IPS-18a (cell line): ENCODE measurements at regions not wholly inside any gene's neighbourhood (a gene's known extent, or its start where the extent isn't known, plus 50 kb on each side); places are given as distances from the start of the nearest gene placed in this dataset.

Experiments used
- H3K27ac ChIP-seq: one replicate; pipeline ENCODE4 v1.5.1; 2013; ENCODE audit warnings: low read length
- H3K27me3 ChIP-seq: one replicate; pipeline ENCODE4 v1.6.1; 2013; ENCODE audit warnings: mild to moderate bottlenecking, low read length; ENCODE audit not compliant: control insufficient read depth, insufficient read depth
- H3K36me3 ChIP-seq: one replicate; pipeline ENCODE4 v1.6.1; 2013; ENCODE audit warnings: low read depth, low read length; ENCODE audit not compliant: control insufficient read depth
- H3K4me1 ChIP-seq: one replicate; pipeline ENCODE4 v1.6.1; 2013; ENCODE audit warnings: low read depth, low read length; ENCODE audit not compliant: control insufficient read depth
- H3K4me3 ChIP-seq: one replicate; pipeline ENCODE4 v1.5.1; 2013; ENCODE audit warnings: low read length
- H3K9ac ChIP-seq: one replicate; pipeline ENCODE4 v1.6.1; 2013; ENCODE audit warnings: mild to moderate bottlenecking, low read length, moderate library complexity
- H3K9me3 ChIP-seq: one replicate; pipeline ENCODE4 v1.6.1; 2013; ENCODE audit warnings: low read depth, low read length; ENCODE audit not compliant: control insufficient read depth

DNA sequence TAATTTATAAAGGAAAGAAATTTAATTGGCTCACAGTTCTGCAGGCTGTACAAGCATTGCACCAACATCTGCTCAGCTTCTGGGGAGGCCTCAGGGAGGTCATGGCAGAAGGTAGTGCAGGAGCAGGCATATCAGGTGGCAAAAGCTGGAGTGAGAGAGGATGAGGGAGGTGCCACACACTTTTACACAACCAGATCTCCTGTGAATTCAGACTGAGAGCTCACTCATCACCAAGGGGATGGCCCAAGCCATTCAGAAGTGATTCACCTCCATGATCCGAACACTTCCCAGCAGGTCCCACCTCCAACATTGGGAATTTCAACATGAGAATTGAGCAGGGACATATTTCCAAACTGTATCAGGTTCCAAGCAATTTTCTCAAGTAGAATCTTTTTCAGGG lies 84.7 kb upstream of the BRINP1 start:
- no peak overlapping the region for H3K9ac ChIP-seq
- H3K4me1 ChIP-seq, result no peaks in the 10 kb centered on the region
- no peaks in the 10 kb centered on the region for H3K36me3 ChIP-seq
- no peaks in the 10 kb centered on the region for H3K27me3 ChIP-seq
- no peak overlapping the region for H3K27ac ChIP-seq
- no peaks in the 10 kb centered on the region for H3K9me3 ChIP-seq
- no peak overlapping the region for H3K4me3 ChIP-seq

DNA sequence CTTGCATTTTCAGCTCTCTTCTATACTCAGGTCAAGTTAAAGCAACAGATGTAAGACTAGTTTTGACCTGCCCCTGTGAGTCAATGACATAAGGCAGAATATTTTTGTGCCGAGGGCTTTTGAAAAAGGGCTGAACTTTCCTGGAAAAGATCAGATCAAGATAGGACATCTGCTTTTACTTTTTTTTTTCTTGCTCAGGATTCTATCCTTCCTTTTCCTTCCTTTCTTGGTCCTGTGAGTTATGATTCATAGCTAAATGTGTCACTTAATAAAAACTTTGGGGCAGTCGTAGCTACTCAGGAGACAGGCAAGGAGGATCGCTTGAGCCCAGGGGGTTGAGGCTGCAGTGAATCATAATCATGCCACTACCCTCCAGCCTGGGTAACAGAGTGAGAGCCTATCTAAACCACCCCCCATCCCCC lies 84.3 kb upstream of the BRINP1 start:
- Histone ChIP-seq H3K9me3 (no peaks in the 10 kb centered on the region), H3K4me1 (no peaks in the 10 kb centered on the region), H3K9ac (no peak overlapping the region), H3K36me3 (no peaks in the 10 kb centered on the region), H3K27me3 (no peaks in the 10 kb centered on the region), H3K27ac (no peak overlapping the region), H3K4me3 (no peak overlapping the region)

DNA sequence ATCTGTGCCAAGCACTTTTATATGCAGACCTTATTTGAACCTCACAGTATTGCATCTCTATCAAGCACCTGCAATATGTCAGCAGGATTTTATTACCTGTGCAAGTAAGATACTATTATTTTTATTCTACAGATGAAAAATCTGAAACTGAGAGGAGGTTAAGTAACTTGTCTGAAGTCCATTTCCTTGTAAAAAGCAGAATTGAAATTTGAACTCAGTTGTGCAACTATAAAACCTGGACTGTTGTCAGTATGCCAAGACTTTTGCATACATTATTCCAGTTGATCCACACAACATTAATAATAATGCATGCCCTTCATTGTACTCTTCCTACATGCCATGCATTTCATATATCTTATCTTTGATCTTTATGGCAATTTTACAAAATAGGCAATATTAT lies 82.2 kb upstream of the BRINP1 start:
- no peak overlapping the region for H3K4me3 ChIP-seq
- no peaks in the 10 kb centered on the region for H3K36me3 ChIP-seq
- no peaks in the 10 kb centered on the region for H3K9me3 ChIP-seq
- no peaks in the 10 kb centered on the region for H3K4me1 ChIP-seq
- no peak overlapping the region for H3K9ac ChIP-seq
- no peak overlapping the region for H3K27ac ChIP-seq
- no peaks in the 10 kb centered on the region for H3K27me3 ChIP-seq

DNA sequence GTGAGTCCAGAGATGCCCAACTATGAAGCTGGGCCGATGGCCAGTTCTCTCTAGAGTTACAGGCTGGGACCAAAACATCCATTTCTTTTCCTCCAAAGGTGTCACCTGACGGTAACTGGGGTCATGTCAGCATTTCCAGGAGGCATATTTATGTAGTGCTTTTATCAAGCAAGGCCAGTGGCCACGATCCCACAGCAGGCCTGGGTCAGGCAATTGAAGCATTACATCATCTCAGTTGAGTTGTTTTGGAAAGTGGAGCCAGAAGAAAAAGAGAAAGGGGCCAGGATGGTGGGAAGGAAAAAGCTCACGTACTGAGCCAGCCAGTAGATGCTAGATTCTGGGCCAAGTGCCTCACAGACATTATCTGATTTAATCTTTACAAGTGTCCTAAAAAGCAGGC lies 73.9 kb upstream of the BRINP1 start:
- no peaks in the 10 kb centered on the region for H3K27me3 ChIP-seq
- no peak overlapping the region for H3K27ac ChIP-seq
- H3K9ac ChIP-seq, result no peak overlapping the region
- no peak overlapping the region for H3K4me3 ChIP-seq
- H3K36me3 ChIP-seq, result no peaks in the 10 kb centered on the region
- H3K4me1 ChIP-seq, result peaks cover 28% of the 10 kb centered on the region
- no peaks in the 10 kb centered on the region for H3K9me3 ChIP-seq

DNA sequence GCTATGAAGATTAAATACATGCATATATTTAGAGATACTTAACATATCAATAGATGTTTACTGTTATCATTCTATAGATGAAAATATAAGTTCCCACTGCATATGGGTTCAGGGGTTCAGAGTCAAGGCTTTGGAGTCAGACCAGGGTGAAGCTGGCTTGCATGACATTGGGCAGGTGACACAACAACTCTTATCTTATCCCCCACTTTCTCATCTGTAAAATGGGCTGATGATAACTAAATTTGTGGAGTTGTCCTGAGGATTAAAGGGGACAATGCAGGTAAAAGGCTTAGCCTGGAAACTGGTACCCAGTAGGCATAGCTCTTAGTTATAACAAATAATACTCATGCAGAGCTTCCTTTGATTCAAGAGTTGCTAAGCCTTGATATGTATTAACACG lies 72.6 kb upstream of the BRINP1 start:
- H3K9ac ChIP-seq, result no peak overlapping the region
- H3K4me3 ChIP-seq, result no peak overlapping the region
- peaks cover 28% of the 10 kb centered on the region for H3K4me1 ChIP-seq
- H3K36me3 ChIP-seq, result no peaks in the 10 kb centered on the region
- H3K27me3 ChIP-seq, result no peaks in the 10 kb centered on the region
- no peaks in the 10 kb centered on the region for H3K9me3 ChIP-seq
- H3K27ac ChIP-seq, result no peak overlapping the region

DNA sequence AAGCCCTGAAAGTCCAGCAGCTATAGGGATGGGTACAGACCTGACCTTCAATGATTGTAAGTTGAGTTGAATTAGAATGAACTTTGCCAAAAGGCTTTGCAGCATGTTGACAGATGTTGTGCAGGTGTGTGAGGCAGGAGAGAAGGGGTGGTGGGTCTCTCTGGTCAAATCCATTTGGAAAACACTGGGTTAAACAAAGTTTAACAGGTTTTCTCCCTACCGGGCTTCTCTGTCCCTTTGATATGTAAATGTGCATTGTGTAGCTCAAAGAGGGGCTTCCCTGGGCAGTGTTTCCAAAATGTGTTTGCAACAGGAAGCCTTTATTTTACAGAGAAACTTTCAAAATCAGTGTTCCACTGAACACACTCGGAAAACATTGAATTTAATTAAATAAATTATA lies 72.1 kb upstream of the BRINP1 start:
- H3K9me3 ChIP-seq, result no peaks in the 10 kb centered on the region
- no peaks in the 10 kb centered on the region for H3K27me3 ChIP-seq
- no peaks in the 10 kb centered on the region for H3K36me3 ChIP-seq
- H3K9ac ChIP-seq, result no peak overlapping the region
- peaks cover 28% of the 10 kb centered on the region for H3K4me1 ChIP-seq
- H3K27ac ChIP-seq, result no peak overlapping the region
- H3K4me3 ChIP-seq, result peak overlapping the region; percentile 9

DNA sequence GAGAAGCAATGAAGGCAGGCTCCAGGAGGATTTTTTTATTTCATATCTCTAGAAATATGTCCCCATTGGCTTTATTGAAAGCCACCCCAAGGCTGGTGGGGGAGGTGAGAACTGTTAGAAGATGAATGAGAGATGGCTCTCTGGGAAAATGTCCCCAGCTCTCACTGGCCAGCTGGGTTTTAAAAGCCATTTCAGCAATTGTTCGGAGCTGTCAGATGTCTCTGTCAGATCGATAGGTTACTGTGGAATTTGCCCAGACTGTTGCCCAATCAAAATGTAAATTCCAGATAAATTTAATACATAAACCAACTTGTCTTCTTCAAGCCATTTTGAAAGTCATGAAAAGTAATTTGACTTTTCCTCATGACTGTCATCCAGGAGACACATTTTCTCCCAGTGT lies 67.0 kb upstream of the BRINP1 start:
- H3K4me1 ChIP-seq, result peaks cover 14% of the 10 kb centered on the region
- H3K27ac ChIP-seq, result no peak overlapping the region
- H3K4me3 ChIP-seq, result no peak overlapping the region
- H3K27me3 ChIP-seq, result no peaks in the 10 kb centered on the region
- no peak overlapping the region for H3K9ac ChIP-seq
- H3K9me3 ChIP-seq, result no peaks in the 10 kb centered on the region
- H3K36me3 ChIP-seq, result no peaks in the 10 kb centered on the region

DNA sequence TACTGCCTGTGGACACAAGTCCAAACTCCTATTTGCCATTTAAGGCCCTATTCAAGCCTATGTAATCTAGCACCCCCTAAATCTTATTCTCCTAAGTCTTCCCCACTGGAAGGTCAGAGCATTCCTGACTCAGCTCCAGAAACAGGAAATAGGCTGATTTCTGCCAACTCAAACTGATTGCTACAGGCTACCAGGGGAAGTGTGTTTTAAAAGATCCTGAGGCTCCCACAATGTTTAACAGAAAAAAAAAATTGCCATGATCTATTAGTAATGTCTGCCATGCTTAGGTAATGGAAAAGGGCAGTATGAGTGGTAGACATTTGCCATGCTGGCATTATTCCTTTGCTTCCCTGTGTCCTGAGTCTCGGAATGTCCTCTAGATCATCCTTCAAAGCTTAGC lies 65.8 kb upstream of the BRINP1 start:
- Histone ChIP-seq H3K4me1 (peaks cover 2% of the 10 kb centered on the region), H3K27me3 (no peaks in the 10 kb centered on the region), H3K4me3 (no peak overlapping the region), H3K36me3 (no peaks in the 10 kb centered on the region), H3K9ac (no peak overlapping the region), H3K27ac (no peak overlapping the region), H3K9me3 (no peaks in the 10 kb centered on the region)

DNA sequence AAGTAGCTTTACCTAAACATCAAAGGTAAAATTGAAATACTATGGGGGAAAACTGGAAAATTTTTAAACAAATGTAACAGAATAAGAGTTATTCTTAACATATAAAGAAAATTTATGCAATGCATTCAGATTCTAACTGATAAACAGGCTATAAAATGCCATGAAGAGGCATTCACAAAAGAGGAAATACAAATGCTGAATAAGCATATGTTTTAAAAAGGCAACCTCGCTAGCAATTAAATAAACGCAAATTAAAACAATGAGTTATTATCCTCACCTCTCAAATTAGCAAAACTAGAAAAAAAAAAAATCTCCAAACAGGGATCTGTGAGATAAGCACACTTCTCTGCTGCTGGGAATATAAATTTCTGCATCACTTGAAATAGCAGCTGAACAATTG lies 63.2 kb upstream of the BRINP1 start:
- H3K4me3 ChIP-seq, result no peak overlapping the region
- no peaks in the 10 kb centered on the region for H3K4me1 ChIP-seq
- H3K36me3 ChIP-seq, result no peaks in the 10 kb centered on the region
- no peak overlapping the region for H3K27ac ChIP-seq
- no peaks in the 10 kb centered on the region for H3K9me3 ChIP-seq
- no peaks in the 10 kb centered on the region for H3K27me3 ChIP-seq
- H3K9ac ChIP-seq, result no peak overlapping the region

DNA sequence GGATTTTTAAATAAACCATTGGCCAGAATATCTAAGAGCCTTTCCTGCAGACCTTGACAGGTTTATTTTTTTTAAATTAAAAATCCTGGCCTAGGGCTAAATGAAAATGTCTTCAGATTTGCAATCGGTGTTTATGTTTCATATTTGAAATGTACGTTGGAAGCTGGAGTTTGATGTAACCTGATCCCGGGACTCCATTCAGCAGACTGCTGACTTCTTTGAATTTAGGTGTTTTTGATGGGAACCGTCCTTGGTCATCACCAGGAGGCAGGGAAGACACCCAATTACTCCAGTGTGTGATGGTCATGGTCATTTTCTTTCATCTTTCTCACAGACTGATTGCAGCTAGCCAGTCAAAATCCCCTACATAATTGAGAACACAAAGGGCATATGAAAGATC lies 60.1 kb upstream of the BRINP1 start:
- H3K4me3 ChIP-seq, result no peak overlapping the region
- no peak overlapping the region for H3K9ac ChIP-seq
- H3K36me3 ChIP-seq, result no peaks in the 10 kb centered on the region
- no peaks in the 10 kb centered on the region for H3K9me3 ChIP-seq
- no peaks in the 10 kb centered on the region for H3K4me1 ChIP-seq
- H3K27ac ChIP-seq, result no peak overlapping the region
- no peaks in the 10 kb centered on the region for H3K27me3 ChIP-seq

DNA sequence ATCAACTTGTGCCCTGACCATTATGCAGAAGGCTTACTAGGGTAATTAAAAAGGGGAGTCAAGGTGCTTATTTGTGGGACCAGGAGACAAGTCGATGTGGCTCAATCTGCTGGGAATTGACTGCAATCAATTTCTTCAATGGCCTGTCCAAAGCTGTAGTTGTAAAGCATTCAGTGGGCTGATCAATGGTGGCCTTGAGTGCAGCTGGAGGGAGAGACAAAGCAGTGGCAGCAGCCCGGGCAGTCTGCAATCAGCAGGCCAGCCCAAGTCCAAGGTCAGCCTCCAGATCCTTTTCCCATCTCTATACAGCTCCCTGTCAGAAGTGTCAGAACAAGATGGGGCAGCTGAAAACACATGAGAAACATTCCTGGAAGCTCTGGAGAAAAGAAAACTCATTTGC lies 51.0 kb upstream of the BRINP1 start:
- H3K27me3 ChIP-seq, result no peaks in the 10 kb centered on the region
- H3K4me1 ChIP-seq, result no peaks in the 10 kb centered on the region
- H3K9ac ChIP-seq, result no peak overlapping the region
- no peak overlapping the region for H3K27ac ChIP-seq
- H3K9me3 ChIP-seq, result no peaks in the 10 kb centered on the region
- no peak overlapping the region for H3K4me3 ChIP-seq
- H3K36me3 ChIP-seq, result no peaks in the 10 kb centered on the region
